Non-pigmented ciliary epithelial cell (primary cell): ENCODE measurements at regions not wholly inside any gene's neighbourhood (a gene's known extent, or its start where the extent isn't known, plus 50 kb on each side); places are given as distances from the start of the nearest gene placed in this dataset.

ENCODE experiments used
- DNase-seq: peaks from one replicate; pipeline ENCODE4 v3.0.0-alpha.2; 2010; ENCODE audit warnings: low read depth

DNA sequence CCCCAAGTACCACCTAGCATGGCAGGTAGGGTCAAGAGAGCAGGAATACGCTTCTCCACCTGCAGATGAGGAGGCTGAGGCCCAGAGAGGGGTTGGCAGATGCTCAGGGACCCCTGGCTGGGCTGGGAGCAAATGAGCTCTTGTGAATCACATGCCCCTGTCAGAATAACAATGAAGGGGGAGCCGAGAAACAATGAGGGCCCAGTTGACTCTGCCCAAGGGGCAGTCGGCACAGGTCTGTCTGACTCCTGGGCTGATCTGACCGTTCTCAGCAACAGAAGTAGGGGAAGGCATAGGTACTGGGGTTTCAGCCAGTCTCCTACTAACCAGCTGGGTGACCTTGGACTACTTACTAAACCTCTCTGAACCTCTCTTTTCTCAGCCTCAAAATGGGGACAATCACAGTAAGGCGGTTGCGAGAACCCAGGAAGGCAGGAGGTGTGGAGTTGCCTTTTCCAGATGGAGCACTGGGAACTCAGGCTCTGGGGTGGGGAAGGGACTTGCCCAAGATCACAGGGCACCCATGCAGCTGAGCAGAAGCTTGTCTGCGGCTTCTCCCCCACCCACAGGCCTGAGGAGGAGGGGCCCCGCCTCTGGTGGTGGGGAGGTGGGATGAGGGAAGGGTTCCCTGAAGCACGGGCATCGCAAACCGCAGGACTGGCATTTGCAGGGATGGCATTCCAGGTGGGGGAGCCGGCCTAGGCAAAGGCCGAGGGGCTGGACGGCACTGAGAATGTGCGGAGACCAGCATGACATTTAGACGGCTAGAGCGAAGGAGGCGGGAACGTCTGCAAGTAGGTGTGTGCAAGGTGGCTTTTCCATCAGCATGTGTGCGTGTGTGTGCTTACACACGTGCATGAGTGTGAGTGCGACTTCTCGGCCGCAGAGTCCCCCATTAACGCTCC is 163.0 kb downstream of the MN1 start:
- no peak for DNase-seq

DNA sequence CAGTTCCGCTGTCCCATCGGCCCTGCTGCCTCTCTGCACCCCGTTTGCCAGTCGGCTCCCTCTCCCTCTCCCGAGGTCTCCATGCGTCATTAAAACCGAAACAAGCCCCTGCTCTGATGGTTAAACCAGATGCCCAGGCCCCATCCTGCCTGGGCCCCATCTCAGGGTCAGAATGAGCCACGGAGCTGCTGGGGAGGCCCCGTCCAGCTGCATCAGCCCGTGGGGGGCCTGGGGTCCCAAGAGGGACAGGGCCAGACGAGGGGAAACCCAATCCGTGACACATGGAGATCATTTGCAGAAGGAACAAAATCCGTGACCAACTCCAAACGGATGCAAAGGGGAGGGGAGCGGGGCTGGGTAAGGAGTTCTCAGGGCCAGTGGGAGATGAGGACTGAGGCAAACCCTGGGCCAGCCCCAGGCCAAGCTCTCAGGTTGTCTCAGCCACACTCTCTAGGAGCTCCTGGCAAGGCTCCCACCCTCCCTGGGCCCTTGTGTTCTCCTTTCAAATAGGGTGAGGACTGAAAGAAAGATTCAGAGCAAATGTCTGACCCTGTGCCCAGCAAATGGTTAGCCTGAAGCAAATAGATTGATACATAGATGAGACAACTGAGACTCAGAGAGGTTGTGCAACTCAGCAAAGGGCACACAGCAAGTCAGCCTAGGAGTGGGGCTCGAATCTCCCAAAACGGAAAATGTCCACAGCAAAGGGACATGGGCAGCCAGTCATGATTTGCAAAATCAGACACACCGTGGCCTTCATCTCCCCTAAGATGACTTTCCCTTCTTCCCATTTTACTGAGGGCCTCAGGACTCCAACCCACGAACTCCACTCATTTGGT is 162.1 kb downstream of the MN1 start:
- DNase-seq, result no peak

GRCh38 chr22:27641049-27641795 is 160.3 kb downstream of the MN1 start:
- DNase-seq, result no peak

- DNase-seq, result no peak
Observed at GRCh38 chr22:27642104-27642800, 159.3 kb downstream of the MN1 start.

- no peak for DNase-seq
Observed at GRCh38 chr22:27643907-27644306, 157.6 kb downstream of the MN1 start.

DNA sequence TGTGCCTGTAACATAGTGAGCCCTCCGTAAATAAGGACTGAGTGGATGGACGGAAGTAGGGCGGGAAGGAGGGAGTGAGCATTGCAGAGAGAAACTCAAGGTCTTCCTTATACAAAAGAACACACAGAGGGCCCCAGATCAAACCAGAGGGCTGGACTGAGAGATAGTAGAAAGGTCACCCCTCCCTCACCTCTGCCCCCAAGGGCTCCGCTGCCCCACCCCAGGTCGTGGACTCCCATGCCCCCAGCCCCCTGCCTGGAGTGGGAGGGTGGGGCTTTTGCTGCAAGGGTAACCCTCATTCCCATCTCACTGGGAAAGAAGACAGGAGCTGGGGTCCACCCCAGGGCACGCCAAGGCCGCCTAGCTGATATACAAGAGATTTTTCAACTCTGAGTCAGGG is 157.0 kb downstream of the MN1 start:
- DNase-seq, result no peak

- no peak for DNase-seq
Observed at GRCh38 chr22:27647540-27647939, 154.0 kb downstream of the MN1 start.

DNA sequence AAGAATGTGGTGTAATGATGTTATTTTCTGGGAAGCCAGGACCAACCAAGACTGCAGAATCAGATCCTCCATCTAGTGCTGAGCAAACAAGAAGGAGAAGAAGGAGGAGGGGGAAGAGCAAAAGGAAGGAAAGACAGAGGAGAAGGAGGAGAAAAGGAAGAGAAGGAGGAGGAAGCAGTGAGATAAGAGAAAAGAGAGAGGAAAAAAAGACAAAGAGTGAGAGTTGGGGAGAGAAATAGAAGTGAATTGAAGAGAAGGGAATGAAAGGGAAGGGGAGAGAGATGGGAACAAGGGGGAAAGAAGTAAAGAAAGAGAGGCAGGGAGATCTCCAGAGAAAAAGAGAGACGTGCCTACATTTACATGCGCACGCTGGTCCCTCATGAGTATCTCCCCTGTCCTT is 153.5 kb downstream of the MN1 start:
- DNase-seq, result no peak

GRCh38 chr22:27648853-27649252 is 152.7 kb downstream of the MN1 start:
- DNase-seq, result no peak

GRCh38 chr22:27650572-27650971 is 151.0 kb downstream of the MN1 start:
- no peak for DNase-seq

- DNase-seq, result no peak
Observed at GRCh38 chr22:27650985-27651384, 150.6 kb downstream of the MN1 start.

DNA sequence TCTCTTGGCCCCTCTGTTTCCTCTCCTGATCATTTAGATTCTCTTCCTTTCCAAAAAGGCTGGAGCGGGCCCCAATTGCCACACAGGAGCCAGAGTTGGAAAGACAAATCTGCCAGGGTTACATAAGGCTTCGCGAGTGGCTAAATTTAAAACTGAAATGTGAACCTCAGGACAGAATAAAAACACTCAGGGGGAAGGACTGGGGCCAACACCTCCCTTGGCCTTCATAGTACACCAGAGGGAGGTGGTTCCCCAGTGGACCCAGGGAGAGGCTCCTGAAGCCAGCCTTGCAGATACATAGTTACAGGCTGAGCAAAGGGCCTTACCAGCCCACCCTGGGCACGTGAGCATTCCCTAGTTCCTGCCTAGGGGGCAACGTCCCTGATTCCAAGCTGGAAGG is 150.1 kb downstream of the MN1 start:
- DNase-seq, result no peak

GRCh38 chr22:27654546-27655445 is 146.8 kb downstream of the MN1 start:
- DNase-seq, result no peak

DNA sequence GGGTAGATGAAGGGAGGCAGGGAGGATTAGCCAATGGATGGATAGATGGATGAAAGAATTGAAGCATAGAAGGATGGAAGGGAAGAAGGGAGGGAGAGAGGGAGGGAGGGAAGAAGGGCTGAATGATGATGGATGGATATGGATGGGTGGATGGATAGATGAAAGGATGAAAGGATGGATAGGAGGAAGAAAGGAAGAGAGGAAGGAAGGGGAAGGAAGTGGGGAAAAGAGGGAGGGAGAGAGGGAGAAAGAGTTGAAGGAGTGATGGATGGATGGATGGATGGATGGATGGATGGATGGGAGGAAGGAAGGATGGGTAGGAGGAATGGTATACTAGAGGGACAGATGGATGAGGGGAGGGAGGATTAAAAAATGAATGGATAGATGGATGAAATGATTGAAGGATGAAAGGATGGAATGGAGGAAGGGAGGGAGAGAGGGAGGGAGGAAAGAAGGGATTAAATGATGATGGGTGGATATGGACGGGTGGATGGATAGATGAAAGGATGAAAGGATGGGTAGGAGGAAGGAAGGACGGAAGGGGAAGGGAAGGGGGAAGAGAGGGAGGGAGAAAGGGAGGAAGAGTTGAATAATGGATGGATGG is 145.9 kb downstream of the MN1 start:
- no peak for DNase-seq

DNA sequence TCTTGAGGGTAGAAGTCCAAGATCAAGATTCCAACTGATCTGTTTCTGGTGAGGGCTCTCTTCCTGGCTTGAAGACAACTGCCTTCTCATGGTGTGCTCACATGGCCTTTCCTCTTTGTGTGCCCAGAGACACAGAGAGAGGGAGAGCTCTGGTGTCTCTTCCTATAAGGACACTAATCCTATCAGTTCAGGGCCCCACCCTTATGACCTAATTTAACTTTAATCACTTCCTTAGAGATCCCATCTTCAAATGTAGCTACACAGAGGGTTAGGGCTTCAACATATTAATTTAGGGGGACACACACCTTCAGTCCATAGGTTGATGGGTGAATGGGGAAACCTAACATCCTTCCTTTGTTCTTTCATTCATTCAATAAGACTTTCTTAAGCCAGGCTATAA is 144.6 kb downstream of the MN1 start:
- DNase-seq, result no peak

DNA sequence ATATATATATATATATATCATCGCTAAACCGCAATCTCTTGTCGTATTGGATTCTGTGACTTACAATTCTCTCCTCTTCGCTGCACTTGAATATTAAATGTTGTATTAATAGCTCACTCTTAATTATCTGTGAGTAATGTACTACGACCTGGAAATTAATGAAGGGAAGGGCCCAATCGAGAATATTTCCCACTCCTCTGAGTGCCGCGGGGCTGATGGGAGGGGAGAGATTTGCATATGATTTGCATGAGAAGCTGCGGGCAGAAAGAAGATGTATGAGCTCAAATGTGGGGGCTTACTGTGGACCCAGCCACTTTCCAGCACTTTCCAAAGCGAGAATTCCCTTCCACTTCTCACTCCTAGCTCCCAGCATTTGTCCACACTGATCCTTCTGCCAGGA is 141.2 kb downstream of the MN1 start:
- DNase-seq, result no peak

- no peak for DNase-seq
Observed at GRCh38 chr22:27662359-27663301, 138.9 kb downstream of the MN1 start.

- DNase-seq, result no peak
Observed at GRCh38 chr22:27663812-27664211, 137.7 kb downstream of the MN1 start.
